ENCODE measurements at regions not wholly inside any gene's neighbourhood (a gene's known extent, or its start where the extent isn't known, plus 50 kb on each side); places are given as distances from the start of the nearest gene placed in this dataset.
"Not testable (repeated sequence)": the region's sequence is repeated elsewhere in the genome, so short reads cannot be mapped to it uniquely, and the experiment has no call there.

GRCh38 chr9:88880199-88880598, 111.1 kb upstream of the S1PR3 start:
- Histone ChIP-seq H3K4me2 (ENCODE audit: low read depth, low read length) (no peak overlapping the region), H3K79me2 (ENCODE audit: insufficient read depth, low read length) (no peaks in the 10 kb centered on the region), H3K36me3 (replicated peaks in 1 of 2; ENCODE audit: control insufficient read depth in 1 of 2, insufficient read depth in 2 of 2, low read length in 2 of 2) (no peaks in the 10 kb centered on the region), H3K9me3 (ENCODE audit: low read length) (no peaks in the 10 kb centered on the region), H4K20me1 (ENCODE audit: insufficient read depth, low read length) (no peaks in the 10 kb centered on the region), H3K27ac (ENCODE audit: extremely low read length, insufficient read depth, low read length) (no peak overlapping the region), H2AFZ (ENCODE audit: low read length) (no peak overlapping the region), H3K27me3 (ENCODE audit: control insufficient read depth in 1 of 2, insufficient read depth in 2 of 2, low read length in 2 of 2) (no peaks in the 10 kb centered on the region; a peak in 1 of 5 replicates), H3K9ac (ENCODE audit: insufficient read depth, low read depth, low read length) (no peak overlapping the region), H3K4me1 (ENCODE audit: insufficient read depth, low read length) (no peaks in the 10 kb centered on the region), H3K4me3 (replicated peaks in 1 of 3; ENCODE audit: insufficient read depth in 1 of 3, low read depth in 2 of 3, low read length in 3 of 3) (no peak overlapping the region)
- intact Hi-C loops (cut with micrococcal nuclease; ENCODE audit: unreplicated experiment) (no loop called here), in situ Hi-C loops (cut with HindIII; ENCODE audit: extremely low pct_ligation_motif_present, low pct_unique_long_range_greater_than_20kb) (no loop called here)
- no TSS peak for BruUV-seq (replicated peaks)
- FAIRE-seq, result no peak
- 3% methylated on average over 7 of the region's 8 CpGs for WGBS (ENCODE audit: low lambda C conversion rate)
- ChIA-PET POLR2A (no interaction called here), CTCF (ENCODE audit: low intra/inter-chr PET ratio, low total read pairs) (no interaction called here)
- TF ChIP-seq ZNF75D (CRISPR knock-in tag; IDR thresholded peaks at IDR 0.05; ENCODE audit: borderline replicate concordance), result no peak
- TF ChIP-seq FOXM1 (CRISPR knock-in tag; IDR thresholded peaks at IDR 0.05), result no peak
- TF ChIP-seq ZSCAN31 (CRISPR knock-in tag; IDR thresholded peaks at IDR 0.05; ENCODE audit: low read depth), result no peak
- TF ChIP-seq HNRNPUL1 (IDR thresholded peaks at IDR 0.05; ENCODE audit: low read depth, low read length), result no peak
- no peak for TF ChIP-seq FIP1L1 (IDR thresholded peaks at IDR 0.05; ENCODE audit: borderline replicate concordance, insufficient read depth, low read depth, low read length)
- TF ChIP-seq GMEB1 (CRISPR knock-in tag; IDR thresholded peaks at IDR 0.05; ENCODE audit: borderline replicate concordance), result no peak
- no peak for TF ChIP-seq ZNF747 (CRISPR knock-in tag; IDR thresholded peaks at IDR 0.05; ENCODE audit: borderline replicate concordance)
- no peak for TF ChIP-seq MBNL3 (CRISPR knock-in tag; conservative IDR thresholded peaks at IDR 0.05)
- TF ChIP-seq ZNF710 (CRISPR knock-in tag; IDR thresholded peaks at IDR 0.05; ENCODE audit: borderline replicate concordance), result no peak
- no peak for TF ChIP-seq STAT5B (CRISPR knock-in tag; IDR thresholded peaks at IDR 0.05)
- TF ChIP-seq ZNF12 (CRISPR knock-in tag; IDR thresholded peaks at IDR 0.05), result no peak
- no peak for TF ChIP-seq HMG20B (CRISPR knock-in tag; conservative IDR thresholded peaks at IDR 0.05)
- no peak for TF ChIP-seq MTERF4 (CRISPR knock-in tag; IDR thresholded peaks at IDR 0.05)
- no peak for TF ChIP-seq ZNF7 (CRISPR knock-in tag; IDR thresholded peaks at IDR 0.05)
- no peak for TF ChIP-seq PRMT3 (CRISPR knock-in tag; IDR thresholded peaks at IDR 0.05; ENCODE audit: borderline replicate concordance, low read depth)
- no peak for ATAC-seq
- no peak for DNase-seq (ENCODE audit: low spot score)

GRCh38 chr9:88884291-88884690, 107.0 kb upstream of the S1PR3 start:
- FAIRE-seq; H2AFZ ChIP-seq (ENCODE audit: low read length); H3K9ac ChIP-seq (ENCODE audit: insufficient read depth, low read depth, low read length); POLR2A ChIA-PET; DNase-seq (ENCODE audit: low spot score); H3K27ac ChIP-seq (ENCODE audit: extremely low read length, insufficient read depth, low read length); H3K4me1 ChIP-seq (ENCODE audit: insufficient read depth, low read length); H4K20me1 ChIP-seq (ENCODE audit: insufficient read depth, low read length); H3K36me3 ChIP-seq (replicated peaks in 1 of 2; ENCODE audit: control insufficient read depth in 1 of 2, insufficient read depth in 2 of 2, low read length in 2 of 2); H3K4me3 ChIP-seq (replicated peaks in 1 of 3; ENCODE audit: insufficient read depth in 1 of 3, low read depth in 2 of 3, low read length in 3 of 3); H3K4me2 ChIP-seq (ENCODE audit: low read depth, low read length); ATAC-seq; H3K9me3 ChIP-seq (ENCODE audit: low read length); in situ Hi-C loops (cut with HindIII; ENCODE audit: extremely low pct_ligation_motif_present, low pct_unique_long_range_greater_than_20kb); H3K27me3 ChIP-seq (ENCODE audit: control insufficient read depth in 1 of 2, insufficient read depth in 2 of 2, low read length in 2 of 2); BruUV-seq (replicated peaks); H3K79me2 ChIP-seq (ENCODE audit: insufficient read depth, low read length); intact Hi-C loops (cut with micrococcal nuclease; ENCODE audit: unreplicated experiment); CTCF ChIA-PET (ENCODE audit: low intra/inter-chr PET ratio, low total read pairs): not testable (repeated sequence)
- 3% methylated on average over 1 of the region's 1 CpG for WGBS (ENCODE audit: low lambda C conversion rate)
